ENCODE measurements at regions not wholly inside any gene's neighbourhood (a gene's known extent, or its start where the extent isn't known, plus 50 kb on each side); places are given as distances from the start of the nearest gene placed in this dataset.

- TF ChIP-seq CTCF (IDR thresholded peaks at IDR 0.05; ENCODE audit: poor library complexity) (no peak), EZH2 (IDR thresholded peaks at IDR 0.05; ENCODE audit: borderline replicate concordance) (no peak)
These were observed 432.2 kb upstream of the LMCD1 start for GRCh38 chr3:8069471-8069870.
